C4-2B (cell line): ENCODE measurements at regions not wholly inside any gene's neighbourhood (a gene's known extent, or its start where the extent isn't known, plus 50 kb on each side); places are given as distances from the start of the nearest gene placed in this dataset.

Source experiments
- CTCF ChIP-seq: fragments of 450-650 bp; conservative IDR thresholded peaks from 2 replicates; pipeline ENCODE4 v1.5.1; 2017; ENCODE audit warnings: mild to moderate bottlenecking
- ZFX ChIP-seq: fragments of 450-650 bp; IDR thresholded peaks from 2 replicates; pipeline ENCODE4 v1.6.1; 2017

- TF ChIP-seq CTCF (no peak), ZFX (no peak)
Observed at GRCh38 chr3:162168715-162169114, 672.1 kb downstream of the OTOL1 start.
